Neural cell (in vitro differentiated cells): ENCODE measurements at regions not wholly inside any gene's neighbourhood (a gene's known extent, or its start where the extent isn't known, plus 50 kb on each side); places are given as distances from the start of the nearest gene placed in this dataset.

Experiments
- EZH2 ChIP-seq: fragments of 200-600, 300-800 bp; shearing (Covaris generic), sonication (generic); IDR thresholded peaks from 2 replicates; pipeline ENCODE4 v1.6.1; 2014; ENCODE audit warnings: antibody characterized with exemption, low read length, borderline replicate concordance, mild to moderate bottlenecking; ENCODE audit not compliant: insufficient read depth, poor library complexity, severe bottlenecking
- POLR2AphosphoS5 ChIP-seq: IDR thresholded peaks from 2 replicates; pipeline ENCODE4 v1.6.1; 2012

- TF ChIP-seq EZH2 (no peak), POLR2AphosphoS5 (no peak)
These were observed 1510.9 kb downstream of the KCNT2 start for GRCh38 chr1:195097316-195097715.
